Thoracic aorta (tissue), 2 donors: ENCODE measurements at regions not wholly inside any gene's neighbourhood (a gene's known extent, or its start where the extent isn't known, plus 50 kb on each side); places are given as distances from the start of the nearest gene placed in this dataset.

Experiments used
- ATAC-seq: fragments of 150-250 bp; one replicate; pipeline ENCODE4 v1.8.0; 2017; ENCODE audit warnings: low read depth; ENCODE audit not compliant: insufficient number of reproducible peaks, low FRiP score
- DNase-seq: peaks from one replicate; pipeline ENCODE4 v3.0.0-alpha.2; 2020; ENCODE audit warnings: low spot score
- H3K27ac ChIP-seq, 2 donors: fragments of 200-600 bp; sonication (generic); 1 replicate in 1 of 2; 2 replicates in 1 of 2; pipeline ENCODE4 v1.5.1; 2016; ENCODE audit warnings: mild to moderate bottlenecking in 2 of 2, moderate library complexity in 2 of 2
- H3K27me3 ChIP-seq: fragments of 200-600 bp; sonication (generic); replicated peaks from 2 replicates; pipeline ENCODE4 v1.6.0; 2016; ENCODE audit warnings: mild to moderate bottlenecking; ENCODE audit not compliant: insufficient read depth
- H3K36me3 ChIP-seq: fragments of 200-600 bp; sonication (generic); one replicate; pipeline ENCODE4 v1.5.1; 2016
- H3K4me1 ChIP-seq, 2 donors: fragments of 200-600 bp; sonication (generic); 1 replicate in 1 of 2; 2 replicates in 1 of 2; pipeline versions ENCODE4 v1.5.1 to v1.6.0; 2016; ENCODE audit warnings: low read depth in 2 of 2, mild to moderate bottlenecking in 1 of 2; ENCODE audit not compliant: control insufficient read depth in 1 of 2
- H3K4me3 ChIP-seq: fragments of 200-600 bp; sonication (generic); 2 replicates; pipeline ENCODE4 v1.5.1; 2016; ENCODE audit warnings: mild to moderate bottlenecking
- H3K9me3 ChIP-seq: fragments of 200-600 bp; sonication (generic); 2 replicates; pipeline ENCODE4 v1.5.1; 2016
- TF ChIP-seq, protein P1 (sequence below): fragments of 200-600 bp; sonication (generic); IDR thresholded peaks from one replicate; pipeline ENCODE4 v1.5.1; 2019; ENCODE audit warnings: antibody characterized with exemption

DNA sequence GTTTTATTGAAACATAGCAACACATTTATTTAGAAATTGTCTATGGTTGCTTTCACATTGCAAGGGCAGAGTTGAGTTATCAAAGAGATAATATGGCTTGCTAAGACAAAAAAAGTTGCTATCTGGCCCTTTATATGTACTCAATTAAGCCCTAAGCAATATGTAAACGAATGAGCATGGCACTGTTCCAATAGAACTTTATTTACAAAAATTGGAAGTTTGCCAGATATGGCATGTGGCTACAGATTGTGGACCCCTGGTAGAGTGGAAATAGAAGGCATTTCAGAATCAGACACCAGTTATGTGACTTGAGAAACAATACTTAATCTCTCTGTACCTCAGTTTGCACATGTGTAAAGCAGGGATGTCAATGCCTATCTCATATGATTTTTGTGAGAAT, 515.6 kb upstream of the SGO1 start:
- no peak for DNase-seq
- Histone ChIP-seq H3K27me3 (no peaks in the 10 kb centered on the region), H3K36me3 (no peaks in the 10 kb centered on the region), H3K4me3 (no peak overlapping the region), H3K27ac (no peak overlapping the region), H3K4me1 (no peaks in the 10 kb centered on the region), H3K9me3 (no peaks in the 10 kb centered on the region)
- TF ChIP-seq, protein P1, sequence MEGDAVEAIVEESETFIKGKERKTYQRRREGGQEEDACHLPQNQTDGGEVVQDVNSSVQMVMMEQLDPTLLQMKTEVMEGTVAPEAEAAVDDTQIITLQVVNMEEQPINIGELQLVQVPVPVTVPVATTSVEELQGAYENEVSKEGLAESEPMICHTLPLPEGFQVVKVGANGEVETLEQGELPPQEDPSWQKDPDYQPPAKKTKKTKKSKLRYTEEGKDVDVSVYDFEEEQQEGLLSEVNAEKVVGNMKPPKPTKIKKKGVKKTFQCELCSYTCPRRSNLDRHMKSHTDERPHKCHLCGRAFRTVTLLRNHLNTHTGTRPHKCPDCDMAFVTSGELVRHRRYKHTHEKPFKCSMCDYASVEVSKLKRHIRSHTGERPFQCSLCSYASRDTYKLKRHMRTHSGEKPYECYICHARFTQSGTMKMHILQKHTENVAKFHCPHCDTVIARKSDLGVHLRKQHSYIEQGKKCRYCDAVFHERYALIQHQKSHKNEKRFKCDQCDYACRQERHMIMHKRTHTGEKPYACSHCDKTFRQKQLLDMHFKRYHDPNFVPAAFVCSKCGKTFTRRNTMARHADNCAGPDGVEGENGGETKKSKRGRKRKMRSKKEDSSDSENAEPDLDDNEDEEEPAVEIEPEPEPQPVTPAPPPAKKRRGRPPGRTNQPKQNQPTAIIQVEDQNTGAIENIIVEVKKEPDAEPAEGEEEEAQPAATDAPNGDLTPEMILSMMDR, result no peak
- ATAC-seq, result no peak

DNA sequence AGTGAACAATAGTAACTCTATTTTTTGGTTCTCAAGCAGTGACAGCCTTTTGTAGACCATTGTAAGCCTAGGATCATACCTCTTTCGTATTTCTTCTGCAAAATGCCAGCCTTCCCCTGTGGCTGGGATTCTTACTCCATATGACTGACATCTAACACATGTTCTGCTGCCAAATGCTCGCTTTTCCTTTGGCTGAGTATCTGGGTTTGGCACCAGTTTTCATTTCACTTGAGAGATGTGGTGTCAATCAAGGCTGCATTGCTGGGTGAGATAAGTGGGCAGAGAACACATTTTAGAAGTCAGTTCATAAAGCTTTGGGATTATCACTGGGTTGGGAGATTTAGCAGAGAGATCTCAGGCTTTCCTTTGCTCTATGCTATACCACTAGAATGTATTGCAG, 514.7 kb upstream of the SGO1 start:
- H3K36me3 ChIP-seq, result no peaks in the 10 kb centered on the region
- H3K9me3 ChIP-seq, result no peaks in the 10 kb centered on the region
- ATAC-seq, result no peak
- H3K27me3 ChIP-seq, result no peaks in the 10 kb centered on the region
- H3K4me1 ChIP-seq, result no peaks in the 10 kb centered on the region
- TF ChIP-seq, protein P1, result no peak
- no peak overlapping the region for H3K27ac ChIP-seq
- no peak for DNase-seq
- H3K4me3 ChIP-seq, result no peak overlapping the region

DNA sequence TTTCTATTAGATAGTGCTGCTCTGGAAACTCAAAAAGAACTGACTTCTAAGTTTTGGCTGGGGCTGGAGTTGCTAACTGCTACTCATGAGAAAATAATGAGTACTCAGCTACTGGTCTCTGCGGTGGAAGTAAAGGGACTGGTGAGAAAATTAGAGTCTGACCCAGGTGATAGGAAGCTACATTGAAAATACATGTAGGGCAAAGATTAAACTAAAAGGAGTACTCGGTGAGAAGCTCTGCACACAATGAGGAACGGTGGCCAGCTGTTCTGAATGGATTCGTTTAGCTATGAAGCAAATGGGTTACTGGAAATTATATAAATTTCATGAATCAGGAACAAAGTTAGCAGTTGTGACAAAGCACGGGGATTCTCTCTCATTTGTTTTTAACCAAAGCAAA, 512.9 kb upstream of the SGO1 start:
- Histone ChIP-seq H3K4me1 (no peaks in the 10 kb centered on the region), H3K4me3 (no peak overlapping the region), H3K27ac (no peak overlapping the region), H3K9me3 (no peaks in the 10 kb centered on the region), H3K36me3 (no peaks in the 10 kb centered on the region), H3K27me3 (no peaks in the 10 kb centered on the region)
- TF ChIP-seq, protein P1, result no peak
- ATAC-seq, result no peak
- DNase-seq, result no peak

DNA sequence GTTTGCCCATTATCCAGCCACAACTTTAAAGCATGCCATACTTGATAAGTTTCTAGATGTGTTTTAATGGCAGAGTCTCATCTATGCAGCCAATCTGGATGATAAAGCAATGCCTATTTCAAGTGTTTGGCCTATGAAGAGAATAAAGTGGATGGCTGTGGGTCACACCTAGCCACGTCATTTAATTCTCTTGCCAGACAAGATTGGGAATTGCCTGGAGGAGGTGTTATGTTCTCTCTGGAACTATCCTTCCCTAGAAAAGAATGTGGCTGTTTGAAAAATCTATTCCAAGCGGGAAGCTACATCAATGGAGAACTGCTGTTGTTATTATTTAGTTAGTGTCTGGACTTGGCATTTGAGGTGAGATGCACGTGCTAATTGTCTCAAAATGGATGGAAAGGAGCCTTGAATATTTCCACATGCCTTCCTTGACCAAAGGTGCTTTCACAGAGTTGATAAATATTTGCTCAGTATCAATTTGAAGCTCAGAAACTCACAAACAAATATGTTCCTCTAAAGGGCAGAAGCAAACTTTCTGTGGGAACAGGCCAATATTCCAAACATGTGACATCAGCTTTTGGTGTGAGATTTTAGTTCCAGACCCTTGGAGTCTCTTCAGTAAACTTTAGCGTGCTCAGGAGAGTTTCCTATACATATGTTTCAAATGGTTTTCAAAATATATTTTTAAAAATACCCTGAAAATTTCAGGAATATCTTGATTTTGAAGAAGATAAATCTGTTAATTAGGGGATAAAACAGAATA, 510.6 kb upstream of the SGO1 start:
- no peaks in the 10 kb centered on the region for H3K27me3 ChIP-seq
- no peaks in the 10 kb centered on the region for H3K36me3 ChIP-seq
- DNase-seq, result no peak
- no peaks in the 10 kb centered on the region for H3K9me3 ChIP-seq
- no peak for ATAC-seq
- no peaks in the 10 kb centered on the region for H3K4me1 ChIP-seq
- no peak overlapping the region for H3K27ac ChIP-seq
- TF ChIP-seq, protein P1, result no peak
- H3K4me3 ChIP-seq, result no peak overlapping the region

DNA sequence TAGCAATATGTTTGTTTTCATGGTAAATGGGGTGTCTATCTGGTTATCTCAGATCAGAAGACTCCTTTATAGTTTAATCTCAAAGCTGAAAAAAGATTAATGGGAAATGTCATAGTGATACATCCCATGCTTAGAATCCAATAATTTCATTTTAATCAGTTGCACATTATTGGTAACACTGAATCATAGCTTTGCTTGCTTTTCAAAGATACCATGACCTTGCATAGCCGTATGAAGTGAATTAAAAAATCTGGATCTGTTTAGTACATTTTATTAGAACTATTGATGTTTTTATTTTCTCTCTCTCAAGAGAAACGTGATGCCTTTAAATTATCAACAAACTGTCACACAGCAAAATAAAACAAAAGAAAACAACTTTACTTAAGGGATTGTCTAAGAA, 506.7 kb upstream of the SGO1 start:
- Histone ChIP-seq H3K36me3 (no peaks in the 10 kb centered on the region), H3K4me1 (no peaks in the 10 kb centered on the region), H3K27ac (no peak overlapping the region), H3K4me3 (no peak overlapping the region), H3K27me3 (no peaks in the 10 kb centered on the region), H3K9me3 (no peaks in the 10 kb centered on the region)
- TF ChIP-seq, protein P1, result no peak
- ATAC-seq (no peak), DNase-seq (no peak)
